Common myeloid progenitor, CD34-positive (primary cell): ENCODE measurements at regions not wholly inside any gene's neighbourhood (a gene's known extent, or its start where the extent isn't known, plus 50 kb on each side); places are given as distances from the start of the nearest gene placed in this dataset.

Experiments used
- CTCF ChIA-PET: fragments of 350-600 bp; sonication (Branson Sonifier 250); formaldehyde crosslinking; loops from one replicate; lab custom pipeline; 2021; ENCODE audit warnings: antibody characterized with exemption; lab: Charles Lee
- POLR2A ChIA-PET: fragments of 350-600 bp; sonication (Branson Sonifier 250); formaldehyde crosslinking; loops from one replicate; lab custom pipeline; 2021; ENCODE audit warnings: antibody characterized with exemption; lab: Charles Lee
- DNase-seq, 3 donors: peaks; one replicate each; pipeline versions ENCODE4 v3.0.0 to v3.0.0-alpha.2; 2013
- H3K27ac ChIP-seq, 2 experiments: 1 replicate in 1 of 2; 2 replicates in 1 of 2; pipeline ENCODE4 v1.7.0; 2013; ENCODE audit warnings: inconsistent platforms in 2 of 2, low read length in 2 of 2, mild to moderate bottlenecking in 2 of 2, low read depth in 1 of 2, moderate library complexity in 1 of 2; ENCODE audit not compliant: severe bottlenecking in 2 of 2, insufficient read depth in 1 of 2, poor library complexity in 1 of 2
- H3K27me3 ChIP-seq, 5 experiments: replicated peaks in 2 of 5; 1 replicate in 3 of 5; 2 replicates in 2 of 5; pipeline versions ENCODE4 v1.6.1 to v1.7.0; 2013; ENCODE audit warnings: low read length in 4 of 5, mild to moderate bottlenecking in 2 of 5, moderate library complexity in 2 of 5, inconsistent platforms in 1 of 5; ENCODE audit not compliant: insufficient read depth in 5 of 5, control insufficient read depth in 4 of 5
- H3K36me3 ChIP-seq, 4 experiments: 1 replicate in 2 of 4; 2 replicates in 2 of 4; pipeline versions ENCODE4 v1.6.1 to v1.7.0; 2013; ENCODE audit warnings: low read length in 3 of 4, control low read depth in 1 of 4, mild to moderate bottlenecking in 1 of 4; ENCODE audit not compliant: control insufficient read depth in 4 of 4, insufficient read depth in 4 of 4
- H3K4me1 ChIP-seq, 4 experiments: 1 replicate in 3 of 4; 2 replicates in 1 of 4; pipeline versions ENCODE4 v1.6.1 to v1.7.1; 2013; ENCODE audit warnings: low read length in 3 of 4, mild to moderate bottlenecking in 3 of 4, control low read depth in 1 of 4, inconsistent platforms in 1 of 4, moderate library complexity in 1 of 4; ENCODE audit not compliant: control insufficient read depth in 4 of 4, insufficient read depth in 4 of 4; ENCODE audit errors: control extremely low read depth in 1 of 4
- H3K4me3 ChIP-seq, 7 experiments: 1 replicate in 4 of 7; 2 replicates in 3 of 7; pipeline versions ENCODE4 v1.5.1 to v1.7.0; 2013; ENCODE audit warnings: mild to moderate bottlenecking in 7 of 7, low read length in 6 of 7, moderate library complexity in 6 of 7, inconsistent platforms in 2 of 7, low read depth in 2 of 7, control low read depth in 1 of 7; ENCODE audit not compliant: insufficient read depth in 4 of 7, control insufficient read depth in 1 of 7; ENCODE audit errors: extremely low read depth in 1 of 7
- H3K9me3 ChIP-seq, 5 experiments: 1 replicate in 4 of 5; 2 replicates in 1 of 5; pipeline versions ENCODE4 v1.6.1 to v1.7.1; 2013; ENCODE audit warnings: low read length in 4 of 5, mild to moderate bottlenecking in 2 of 5, inconsistent platforms in 1 of 5, low read depth in 1 of 5, moderate library complexity in 1 of 5; ENCODE audit not compliant: control insufficient read depth in 4 of 5, insufficient read depth in 2 of 5; ENCODE audit errors: control extremely low read depth in 1 of 5
- WGBS: methylation state at CpG from one replicate; pipeline ENCODE4 v1.1.5; 2013; ENCODE audit not compliant: insufficient coverage; 5-methylcytosine and 5-hydroxymethylcytosine counted together

- Histone ChIP-seq H3K4me1 (no peaks in the 10 kb centered on the region), H3K27me3 (peaks cover 0 to 6% (median 0%) of the 10 kb centered on the region in 5 experiments), H3K4me3 (no peak overlapping the region), H3K36me3 (no peaks in the 10 kb centered on the region), H3K9me3 (no peaks in the 10 kb centered on the region), H3K27ac (no peak overlapping the region)
- CTCF ChIA-PET, result no interaction called here
- POLR2A ChIA-PET, result no interaction called here
- WGBS, result 100% methylated on average over 13 of the region's 15 CpGs
- no peak for DNase-seq
These were observed 594.5 kb downstream of the BNC2 start for GRCh38 chr9:16275795-16276624.

- CTCF ChIA-PET, result no interaction called here
- POLR2A ChIA-PET, result no interaction called here
- H3K4me3 ChIP-seq, result no peak overlapping the region
- no peaks in the 10 kb centered on the region for H3K36me3 ChIP-seq
- H3K9me3 ChIP-seq, result no peaks in the 10 kb centered on the region
- 98% methylated on average over 8 of the region's 8 CpGs for WGBS
- no peaks in the 10 kb centered on the region for H3K4me1 ChIP-seq
- no peak overlapping the region for H3K27ac ChIP-seq
- DNase-seq, result no peak
- peaks cover 0 to 6% (median 0%) of the 10 kb centered on the region in 5 experiments for H3K27me3 ChIP-seq
These were observed 593.6 kb downstream of the BNC2 start for GRCh38 chr9:16276866-16277265.

GRCh38 chr9:16277471-16277960 lies 593.0 kb downstream of the BNC2 start:
- Histone ChIP-seq H3K9me3 (no peaks in the 10 kb centered on the region), H3K4me3 (no peak overlapping the region), H3K27me3 (peaks cover 0 to 6% (median 0%) of the 10 kb centered on the region in 5 experiments), H3K4me1 (no peaks in the 10 kb centered on the region), H3K27ac (no peak overlapping the region), H3K36me3 (no peaks in the 10 kb centered on the region)
- no CpG with 5 or more reads among the region's 8 CpGs for WGBS
- ChIA-PET POLR2A (no interaction called here), CTCF (no interaction called here)
- DNase-seq, result no peak

- no peaks in the 10 kb centered on the region for H3K36me3 ChIP-seq
- POLR2A ChIA-PET, result interaction anchor here (0.6 kb wide), 1 partner anchor 848 kb away, joined by 3 read pairs; no protein-coding TSS in a partner anchor
- CTCF ChIA-PET, result no interaction called here
- H3K4me3 ChIP-seq, result no peak overlapping the region
- H3K9me3 ChIP-seq, result peaks cover 0 to 3% (median 0%) of the 10 kb centered on the region in 5 experiments
- no peak for DNase-seq
- no peaks in the 10 kb centered on the region for H3K4me1 ChIP-seq
- H3K27me3 ChIP-seq, result peaks cover 0 to 6% (median 0%) of the 10 kb centered on the region in 5 experiments
- WGBS, result 97% methylated on average over 9 of the region's 13 CpGs
- no peak overlapping the region for H3K27ac ChIP-seq
These were observed 592.0 kb downstream of the BNC2 start for GRCh38 chr9:16278326-16278999.

GRCh38 chr9:16281707-16282106 lies 588.8 kb downstream of the BNC2 start:
- DNase-seq, result no peak
- peaks cover 0 to 5% (median 0%) of the 10 kb centered on the region in 5 experiments for H3K27me3 ChIP-seq
- H3K9me3 ChIP-seq, result peaks cover 0 to 4% (median 0%) of the 10 kb centered on the region in 5 experiments
- WGBS, result 100% methylated on average over 3 of the region's 5 CpGs
- no peak overlapping the region for H3K4me3 ChIP-seq
- H3K4me1 ChIP-seq, result no peaks in the 10 kb centered on the region
- ChIA-PET POLR2A (no interaction called here), CTCF (no interaction called here)
- no peaks in the 10 kb centered on the region for H3K36me3 ChIP-seq
- H3K27ac ChIP-seq, result no peak overlapping the region

GRCh38 chr9:16282216-16282615 lies 588.3 kb downstream of the BNC2 start:
- ChIA-PET POLR2A (no interaction called here), CTCF (no interaction called here)
- Histone ChIP-seq H3K36me3 (no peaks in the 10 kb centered on the region), H3K4me3 (no peak overlapping the region), H3K4me1 (no peaks in the 10 kb centered on the region), H3K27ac (no peak overlapping the region), H3K9me3 (peaks cover 0 to 4% (median 0%) of the 10 kb centered on the region in 5 experiments), H3K27me3 (peaks cover 0 to 5% (median 0%) of the 10 kb centered on the region in 5 experiments)
- WGBS, result 86% methylated on average over 2 of the region's 2 CpGs
- no peak for DNase-seq

- POLR2A ChIA-PET, result no interaction called here
- Histone ChIP-seq H3K4me3 (no peak overlapping the region), H3K27ac (no peak overlapping the region), H3K36me3 (no peaks in the 10 kb centered on the region), H3K27me3 (peaks cover 0 to 5% (median 0%) of the 10 kb centered on the region in 5 experiments), H3K4me1 (no peaks in the 10 kb centered on the region), H3K9me3 (peaks cover 0 to 4% (median 0%) of the 10 kb centered on the region in 5 experiments)
- no peak for DNase-seq
- CTCF ChIA-PET, result no interaction called here
- 94% methylated on average over 6 of the region's 9 CpGs for WGBS
These were observed 587.8 kb downstream of the BNC2 start for GRCh38 chr9:16282718-16283117.
